ENCODE measurements at regions not wholly inside any gene's neighbourhood (a gene's known extent, or its start where the extent isn't known, plus 50 kb on each side); places are given as distances from the start of the nearest gene placed in this dataset.
"Not testable (repeated sequence)": the region's sequence is repeated elsewhere in the genome, so short reads cannot be mapped to it uniquely, and the experiment has no call there.

DNA sequence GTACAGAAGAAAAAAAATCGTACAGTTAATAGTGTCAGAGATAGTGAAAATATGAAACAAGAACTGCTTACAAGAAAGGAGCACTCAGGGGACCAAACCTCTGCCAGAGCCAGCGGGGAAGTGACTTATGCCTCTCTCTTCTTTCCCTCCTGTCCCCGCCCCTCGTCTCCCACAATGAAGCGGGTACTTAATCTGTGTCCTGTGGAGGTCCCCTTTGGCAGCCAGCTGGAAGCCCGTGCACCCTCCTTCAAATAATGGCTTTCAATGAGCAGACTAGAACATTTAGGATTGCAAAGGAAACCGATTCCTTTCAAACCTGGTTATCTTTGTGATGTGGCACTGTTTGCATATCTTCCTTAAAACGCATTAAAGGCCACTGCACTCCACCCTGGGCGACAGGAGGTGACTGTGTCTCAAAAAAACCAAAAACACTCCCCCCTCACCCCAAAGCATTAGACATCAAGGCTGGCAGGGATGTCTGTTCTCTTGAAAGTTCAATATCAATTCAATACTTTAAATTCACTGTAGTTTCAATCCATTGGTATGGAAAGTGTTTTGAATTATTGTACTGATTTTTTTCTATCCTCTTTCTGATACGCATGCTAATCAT is 51.7 kb downstream of the PPIAL4C start:
- not testable (repeated sequence) for H3K4me3 ChIP-seq
- H3K27ac ChIP-seq: peak overlapping the region; percentile 84 to 90 (median 88)
- 38 to 51% methylated on average over 8 of the region's 10 CpGs for WGBS, 2 donors

GRCh38 chr1:149636286-149637122 is 52.9 kb downstream of the PPIAL4C start:
- Histone ChIP-seq H3K27ac (peak overlapping the region; percentile 84 to 90 (median 88)), H3K4me3 (peak overlapping the region; percentile 38 to 55 (median 52))
- H3K27me3 ChIP-seq; H3K36me3 ChIP-seq; H3K4me1 ChIP-seq; intact Hi-C loops (cut with DNase I); H3K9me3 ChIP-seq: not testable (repeated sequence)
- TF ChIP-seq POLR2A (IDR thresholded peaks at IDR 0.05): peak; percentile 38 to 52
- peak; percentile 57 to 86 (median 72) for TF ChIP-seq POLR2AphosphoS5 (IDR thresholded peaks at IDR 0.05)
- peak in 1 of 4 donors; percentile 27 for TF ChIP-seq EP300 (IDR thresholded peaks at IDR 0.05)
- 0% methylated on average over 40 of the region's 41 CpGs for WGBS, 2 donors
- DNase-seq: peak; percentile 95

More for the DNA sequence above, 51.7 kb downstream of the PPIAL4C start:
- H3K36me3 ChIP-seq; intact Hi-C loops (cut with DNase I); H3K4me1 ChIP-seq; H3K9me3 ChIP-seq; H3K27me3 ChIP-seq: not testable (repeated sequence)
- peak; percentile 40 for DNase-seq

DNA sequence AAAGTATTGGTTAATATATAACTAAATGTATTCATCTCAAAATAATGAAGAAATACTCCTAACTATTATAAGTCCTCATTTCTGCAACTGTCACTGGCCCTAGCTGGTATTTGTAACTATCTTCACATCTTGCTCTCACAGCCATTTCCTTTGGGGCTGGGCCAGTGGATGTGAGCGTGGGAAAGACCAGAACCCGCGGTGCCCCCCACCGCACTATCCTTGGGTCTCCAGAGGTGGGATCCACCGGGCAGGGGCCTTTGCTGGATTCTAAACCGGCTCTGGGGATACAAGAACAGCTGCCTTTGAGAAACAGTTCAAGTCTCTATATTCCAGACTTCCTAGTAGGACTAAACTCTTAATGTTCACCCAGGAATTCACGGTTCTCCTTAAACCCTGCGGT is 54.8 kb downstream of the PPIAL4C start:
- H3K36me3 ChIP-seq; H3K27me3 ChIP-seq; H3K9me3 ChIP-seq; DNase-seq; H3K4me3 ChIP-seq; H3K4me1 ChIP-seq; H3K27ac ChIP-seq; intact Hi-C loops (cut with DNase I): not testable (repeated sequence)
- 93 to 95% methylated on average over 8 of the region's 8 CpGs for WGBS, 2 donors

DNA sequence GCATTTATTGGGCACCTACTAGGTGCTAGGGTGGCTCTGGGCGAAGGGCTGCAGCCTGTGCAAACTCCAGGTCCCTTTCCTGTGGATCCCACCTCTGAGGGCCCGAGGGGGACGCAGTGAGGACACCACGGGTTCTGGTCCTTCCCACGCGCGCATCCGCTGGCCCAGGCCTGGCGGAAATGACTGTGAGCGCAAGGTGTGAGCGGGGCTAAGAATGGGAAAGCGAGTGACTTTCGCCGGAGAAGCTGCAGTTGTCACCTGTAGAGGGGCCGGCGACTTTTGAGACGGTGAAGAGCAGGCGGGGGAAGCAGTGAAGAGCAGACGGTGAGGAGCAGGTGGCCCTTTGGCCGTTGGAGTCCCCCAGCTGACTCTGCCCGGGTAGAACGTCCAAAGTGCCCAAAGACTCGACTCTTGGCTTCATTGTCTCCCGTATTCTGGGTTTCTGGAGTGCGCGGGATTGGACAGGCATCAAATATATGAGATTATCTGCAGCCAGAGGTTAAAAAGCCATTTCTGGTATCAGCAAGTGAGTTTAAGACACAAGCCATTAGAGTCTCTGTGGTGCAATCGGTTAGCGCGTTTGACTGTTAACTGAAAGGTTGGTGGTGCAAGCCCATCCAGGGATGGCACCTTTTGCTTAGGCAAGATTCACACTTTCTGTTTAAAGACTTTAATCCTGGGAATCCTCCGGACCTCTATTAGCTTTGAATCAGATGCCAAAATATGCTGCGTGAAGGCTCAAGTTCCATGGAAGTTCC is 55.4 kb downstream of the PPIAL4C start:
- 97 to 98% methylated on average over 26 of the region's 31 CpGs for WGBS, 2 donors
- H3K27ac ChIP-seq: not testable (repeated sequence)

DNA sequence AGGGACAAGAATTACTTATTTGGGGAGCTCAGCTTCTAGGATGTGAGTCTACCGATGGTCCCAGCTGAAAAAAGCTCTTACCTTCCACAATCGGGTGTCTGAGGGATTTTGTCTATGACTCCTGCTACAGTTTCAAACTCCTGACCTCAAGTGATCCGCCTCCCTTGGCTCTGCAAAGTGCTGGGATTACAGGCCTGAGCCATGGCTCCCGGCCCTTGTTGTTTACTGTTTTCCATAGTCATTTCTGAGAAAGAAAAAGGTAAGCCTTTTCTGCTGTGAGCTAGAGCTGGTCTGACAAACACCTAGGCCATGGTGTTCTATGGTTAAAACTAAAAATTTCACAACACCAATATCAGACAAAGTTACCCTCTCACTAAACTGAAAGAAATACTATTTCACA is 57.5 kb downstream of the PPIAL4C start:
- DNase-seq; intact Hi-C loops (cut with DNase I); H3K9me3 ChIP-seq; H3K36me3 ChIP-seq; H3K27me3 ChIP-seq; H3K4me1 ChIP-seq; H3K4me3 ChIP-seq: not testable (repeated sequence)
- H3K27ac ChIP-seq: peak overlapping the region in 1 of 4 donors; percentile 10
- 90 to 91% methylated on average over 4 of the region's 4 CpGs for WGBS, 2 donors

More for the DNA sequence above, 55.4 kb downstream of the PPIAL4C start:
- peak; percentile 60 for DNase-seq
- H3K4me3 ChIP-seq; intact Hi-C loops (cut with DNase I); H3K9me3 ChIP-seq; H3K36me3 ChIP-seq; H3K27me3 ChIP-seq; H3K4me1 ChIP-seq: not testable (repeated sequence)

GRCh38 chr1:149644818-149645217 is 61.2 kb downstream of the PPIAL4C start:
- DNase-seq; H3K4me1 ChIP-seq; H3K4me3 ChIP-seq; H3K27ac ChIP-seq; H3K36me3 ChIP-seq; H3K9me3 ChIP-seq; H3K27me3 ChIP-seq; intact Hi-C loops (cut with DNase I): not testable (repeated sequence)
- WGBS, 2 donors: 53 to 70% methylated on average over 1 of the region's 1 CpG

DNA sequence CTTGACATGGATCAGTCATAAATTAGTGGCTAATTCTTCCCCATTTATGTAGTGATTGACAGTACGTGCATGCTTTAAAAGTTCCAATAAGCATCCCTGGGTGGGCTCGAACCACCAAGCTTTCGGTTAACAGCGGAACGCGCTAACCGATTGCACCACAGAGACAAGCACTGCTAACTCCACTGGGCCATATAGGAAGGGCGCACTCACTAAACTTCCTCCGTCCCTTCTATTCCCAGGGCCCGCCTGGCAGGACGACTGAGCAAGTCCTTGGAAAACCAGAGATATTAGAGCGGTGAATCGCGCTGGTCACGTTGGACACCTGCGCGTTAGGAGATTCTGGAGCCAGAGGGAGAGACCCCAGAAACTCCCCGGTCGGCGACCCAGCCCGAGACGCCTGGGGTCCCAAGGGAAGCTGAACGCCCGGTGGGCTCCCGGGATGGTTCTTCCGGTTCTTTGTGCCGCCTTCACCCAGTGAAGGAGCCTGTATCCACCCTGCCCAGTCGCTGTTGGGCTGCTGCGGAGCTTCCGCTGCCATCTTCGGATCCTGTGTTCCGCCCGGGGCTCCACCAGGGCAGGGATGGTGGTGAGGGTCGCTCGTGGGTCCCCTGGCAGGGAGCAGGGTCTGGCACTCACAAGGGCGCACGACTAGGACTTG is 62.8 kb downstream of the PPIAL4C start:
- intact Hi-C loops (cut with DNase I); H3K4me1 ChIP-seq; H3K9me3 ChIP-seq; H3K36me3 ChIP-seq; H3K27me3 ChIP-seq: not testable (repeated sequence)
- Histone ChIP-seq H3K27ac (peak overlapping the region; percentile 36 to 71 (median 70)), H3K4me3 (peak overlapping the region; percentile 16 to 45 (median 42))
- WGBS, 2 donors: 3 to 5% methylated on average over 28 to 30 of the region's 37 CpGs
- DNase-seq: peak; percentile 56

- WGBS, 2 donors: 15 to 26% methylated on average over 17 to 20 of the region's 20 CpGs
- Histone ChIP-seq H3K4me3 (peak overlapping the region in 3 of 4 donors; percentile 42 to 45 (median 43)), H3K27ac (peak overlapping the region; percentile 36 to 71 (median 70))
- H3K27me3 ChIP-seq; H3K36me3 ChIP-seq; intact Hi-C loops (cut with DNase I); H3K9me3 ChIP-seq; H3K4me1 ChIP-seq: not testable (repeated sequence)
- peak; percentile 44 for DNase-seq
Measured at GRCh38 chr1:149647018-149647373, 63.3 kb downstream of the PPIAL4C start.

GRCh38 chr1:149657750-149658149 is 74.1 kb downstream of the PPIAL4C start:
- H3K4me3 ChIP-seq; H3K36me3 ChIP-seq; H3K27me3 ChIP-seq; H3K9me3 ChIP-seq; H3K27ac ChIP-seq; DNase-seq; intact Hi-C loops (cut with DNase I); H3K4me1 ChIP-seq: not testable (repeated sequence)
- WGBS, 2 donors: 82 to 85% methylated on average over 4 of the region's 4 CpGs

DNA sequence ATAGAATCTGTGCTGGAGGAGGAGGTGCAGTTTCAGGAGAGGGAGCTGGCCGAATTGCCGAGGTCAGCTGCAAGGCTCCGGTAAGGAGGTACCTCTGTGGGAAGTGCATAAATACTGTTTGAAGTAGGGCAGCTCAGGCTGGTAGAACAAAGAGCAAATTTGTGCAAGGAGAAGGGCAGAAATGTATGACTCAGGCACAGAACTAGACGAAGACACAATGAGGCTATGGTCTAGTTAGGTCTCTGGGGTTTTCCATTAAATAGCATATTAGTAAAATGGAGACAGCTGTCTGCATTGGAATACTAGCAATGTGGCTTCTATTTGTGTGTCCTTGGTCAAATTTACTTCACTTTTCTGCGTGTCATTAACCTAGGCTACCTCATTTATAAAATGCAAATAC is 74.5 kb downstream of the PPIAL4C start:
- intact Hi-C loops (cut with DNase I); H3K27me3 ChIP-seq; H3K4me1 ChIP-seq; H3K9me3 ChIP-seq; H3K4me3 ChIP-seq; H3K27ac ChIP-seq; DNase-seq; H3K36me3 ChIP-seq: not testable (repeated sequence)
- WGBS, 2 donors: 77 to 86% methylated on average over 2 of the region's 5 CpGs

DNA sequence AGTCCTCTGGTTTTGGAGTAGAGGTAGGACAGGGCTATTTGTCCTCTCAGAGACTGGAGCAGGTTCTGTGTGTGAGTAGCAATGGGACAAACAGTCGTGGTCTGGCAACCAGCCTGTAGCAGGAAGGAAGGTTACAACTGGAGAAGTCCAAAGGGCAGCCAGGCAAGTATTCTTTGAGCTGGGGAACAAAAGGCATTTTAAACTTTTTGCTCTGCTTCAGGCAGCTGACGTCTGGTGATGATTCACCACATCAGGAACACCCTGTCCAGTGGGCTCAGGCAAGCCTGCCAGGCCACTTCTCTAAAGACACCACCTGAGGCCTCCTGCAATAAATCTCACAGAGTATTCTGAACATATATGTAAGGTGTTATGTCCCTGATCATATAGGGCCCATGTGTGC is 81.0 kb downstream of the PPIAL4C start:
- H3K27me3 ChIP-seq; H3K4me1 ChIP-seq; DNase-seq; H3K9me3 ChIP-seq; H3K27ac ChIP-seq; H3K4me3 ChIP-seq; intact Hi-C loops (cut with DNase I): not testable (repeated sequence)
- H3K36me3 ChIP-seq: peaks cover 0 to 10% (median 1%) of the 10 kb centered on the region in 4 donors
- 0 to 52% methylated on average over 1 of the region's 2 CpGs for WGBS, 2 donors

DNA sequence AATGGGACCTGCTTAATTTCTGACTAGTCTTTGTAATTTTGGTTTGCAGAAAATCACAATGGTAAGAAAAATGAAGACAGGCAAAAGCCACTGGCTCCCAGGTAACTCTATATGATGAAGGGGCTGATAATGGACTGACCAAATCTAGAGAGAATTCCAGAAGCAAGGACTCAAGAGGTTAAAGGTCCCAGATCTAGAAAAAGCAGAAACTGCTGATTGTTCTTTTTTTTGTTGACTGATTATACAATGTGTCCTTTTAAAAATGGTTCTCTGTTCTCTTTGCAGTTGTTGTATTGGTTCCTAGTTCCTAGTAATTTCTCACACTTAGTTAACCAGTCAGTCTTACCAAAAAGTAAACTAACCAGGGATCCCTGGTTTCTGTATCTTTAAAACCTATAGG is 81.4 kb downstream of the PPIAL4C start:
- H3K4me3 ChIP-seq; H3K9me3 ChIP-seq; H3K27ac ChIP-seq; DNase-seq; H3K27me3 ChIP-seq; intact Hi-C loops (cut with DNase I); H3K4me1 ChIP-seq: not testable (repeated sequence)
- peaks cover 0 to 10% (median 1%) of the 10 kb centered on the region in 4 donors for H3K36me3 ChIP-seq

All from sigmoid colon (tissue), 6 donors.